GM06990 (cell line): ENCODE measurements at regions not wholly inside any gene's neighbourhood (a gene's known extent, or its start where the extent isn't known, plus 50 kb on each side); places are given as distances from the start of the nearest gene placed in this dataset.

ENCODE experiments used
- DNase-seq: peaks from one replicate; pipeline ENCODE4 v3.0.0-alpha.2; 2011; ENCODE audit not compliant: insufficient read length; ENCODE audit errors: extremely low read depth
- H3K27me3 ChIP-seq: replicated peaks from 2 replicates; pipeline ENCODE4 v1.6.0; 2011; ENCODE audit warnings: low read length; ENCODE audit not compliant: control insufficient read depth, insufficient read depth
- H3K36me3 ChIP-seq: 2 replicates; pipeline ENCODE4 v1.5.1; 2011; ENCODE audit warnings: low read length; ENCODE audit not compliant: control insufficient read depth, insufficient read depth
- H3K4me3 ChIP-seq: replicated peaks from 2 replicates; pipeline ENCODE4 v1.5.1; 2011; ENCODE audit warnings: low read depth, mild to moderate bottlenecking, control low read depth, low read length
- CTCF ChIP-seq: IDR thresholded peaks from 2 replicates; pipeline ENCODE4 v1.5.1; 2011; ENCODE audit warnings: low read length, control low read depth, mild to moderate bottlenecking, inconsistent platforms; ENCODE audit not compliant: insufficient read depth, poor library complexity, severe bottlenecking

- Histone ChIP-seq H3K36me3 (no peaks in the 10 kb centered on the region), H3K4me3 (no peak overlapping the region), H3K27me3 (no peaks in the 10 kb centered on the region; the same call in none of the 2 replicates)
- DNase-seq: no peak
- TF ChIP-seq CTCF: no peak
These were observed 184.3 kb upstream of the PMEPA1 start for GRCh38 chr20:57894096-57894495.

DNA sequence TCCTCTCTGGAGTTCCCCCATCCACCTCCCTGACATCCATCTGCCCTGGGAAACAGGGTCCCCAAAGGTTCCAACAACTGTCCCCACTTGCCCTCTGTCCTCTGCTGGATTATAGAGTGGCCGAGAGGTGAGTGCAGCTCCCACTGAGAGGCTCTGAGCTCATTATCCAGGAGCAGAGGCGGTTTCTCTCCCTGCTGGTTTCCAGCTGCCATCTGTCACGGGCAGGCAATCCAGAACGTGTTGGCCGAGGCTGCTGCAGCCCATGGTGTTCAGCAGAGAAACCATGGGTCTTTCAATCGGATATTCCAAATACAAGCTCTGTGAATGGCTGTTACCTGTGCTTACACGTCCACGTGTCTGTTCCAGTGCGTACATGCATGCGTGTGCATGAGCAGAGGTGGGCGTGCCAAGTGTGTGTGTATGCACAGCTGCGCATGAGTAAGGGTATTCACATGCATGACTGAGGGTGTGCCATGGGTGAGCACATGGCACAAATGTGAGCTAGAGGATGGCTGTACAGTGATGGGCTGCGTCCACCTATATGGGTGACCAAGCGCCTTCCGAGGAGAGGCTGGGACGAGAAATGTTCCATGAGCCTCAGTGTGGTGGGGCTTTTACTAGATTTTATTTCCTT lies 183.7 kb upstream of the PMEPA1 start:
- Histone ChIP-seq H3K27me3 (no peaks in the 10 kb centered on the region; the same call in none of the 2 replicates), H3K4me3 (no peak overlapping the region), H3K36me3 (no peaks in the 10 kb centered on the region)
- TF ChIP-seq CTCF: no peak
- DNase-seq: no peak

DNA sequence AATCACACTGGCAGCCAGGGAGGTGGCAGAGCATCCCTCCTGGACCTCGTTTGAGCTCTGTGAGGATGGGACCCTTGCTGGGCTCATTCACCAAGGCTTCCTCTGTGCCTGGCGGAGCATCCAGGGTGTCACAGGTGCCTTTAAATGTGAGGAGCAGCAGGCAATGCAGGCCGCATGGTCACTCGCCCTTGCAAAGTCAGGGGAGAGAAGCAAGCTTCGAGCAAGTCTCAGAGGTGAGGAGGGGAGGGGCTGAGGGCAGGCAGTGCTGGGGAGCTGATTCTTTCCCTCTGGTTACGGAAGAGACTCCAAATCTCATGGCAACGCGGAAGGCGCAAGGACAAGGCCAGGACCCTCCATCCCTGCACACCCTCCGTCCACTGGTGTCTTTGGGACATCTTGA lies 182.7 kb upstream of the PMEPA1 start:
- H3K4me3 ChIP-seq: no peak overlapping the region
- no peaks in the 10 kb centered on the region; the same call in none of the 2 replicates for H3K27me3 ChIP-seq
- TF ChIP-seq CTCF: no peak
- H3K36me3 ChIP-seq: no peaks in the 10 kb centered on the region
- no peak for DNase-seq

DNA sequence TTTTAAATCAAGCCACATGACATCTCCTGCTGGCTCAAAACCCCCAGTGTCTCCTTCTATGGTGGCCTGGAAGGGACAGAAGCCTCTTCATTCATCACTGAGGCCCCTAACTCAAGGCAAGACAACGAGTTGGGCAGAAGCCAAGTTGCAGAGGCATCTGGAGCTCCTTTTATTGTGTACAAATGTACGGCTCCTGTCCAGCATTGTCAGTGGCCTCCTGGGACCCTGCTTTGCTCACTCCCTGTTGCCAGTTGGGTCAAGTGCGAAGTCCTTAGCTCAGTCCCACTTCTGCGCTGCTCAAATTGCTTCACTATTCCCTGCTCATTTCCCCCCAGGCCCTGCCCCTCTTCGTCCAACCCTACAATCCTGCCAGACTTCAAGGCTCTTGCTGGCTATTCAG lies 181.2 kb upstream of the PMEPA1 start:
- no peak overlapping the region for H3K4me3 ChIP-seq
- H3K27me3 ChIP-seq: no peaks in the 10 kb centered on the region; the same call in none of the 2 replicates
- H3K36me3 ChIP-seq: no peaks in the 10 kb centered on the region
- no peak for TF ChIP-seq CTCF
- no peak for DNase-seq

DNA sequence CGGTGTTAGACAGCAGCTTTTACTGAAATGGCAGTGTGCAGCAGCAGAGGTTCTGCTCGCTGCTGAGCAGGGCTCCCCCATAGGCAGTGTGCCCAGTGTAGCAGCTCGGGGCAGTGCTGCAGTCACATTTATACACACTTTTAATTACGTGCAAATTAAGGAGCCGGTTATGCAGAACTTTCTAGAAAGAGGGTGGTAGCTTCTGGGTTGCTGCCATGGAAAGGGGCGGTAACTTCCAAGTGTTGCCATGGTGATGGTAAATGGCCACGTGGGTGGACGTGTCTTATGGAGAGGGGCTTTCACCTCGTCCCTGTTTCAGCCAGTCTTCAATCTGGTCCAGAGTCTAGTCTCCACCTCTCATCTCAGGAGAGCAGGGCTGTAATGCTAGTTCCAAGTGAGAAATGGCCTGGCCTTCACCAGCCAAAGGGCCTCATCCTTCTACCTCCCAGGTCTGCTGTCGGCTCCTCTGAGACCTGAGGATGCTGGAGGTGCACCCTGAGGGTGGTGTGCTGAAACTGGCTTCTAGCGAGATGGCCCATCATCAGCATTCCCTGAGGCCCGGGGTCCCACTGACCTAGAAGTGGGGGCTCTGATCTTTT lies 180.5 kb upstream of the PMEPA1 start:
- Histone ChIP-seq H3K36me3 (no peaks in the 10 kb centered on the region), H3K27me3 (no peaks in the 10 kb centered on the region; the same call in none of the 2 replicates), H3K4me3 (no peak overlapping the region)
- TF ChIP-seq CTCF: no peak
- no peak for DNase-seq
